WTC11 (cell line): ENCODE measurements at regions not wholly inside any gene's neighbourhood (a gene's known extent, or its start where the extent isn't known, plus 50 kb on each side); places are given as distances from the start of the nearest gene placed in this dataset.
"Not testable (repeated sequence)": the region's sequence is repeated elsewhere in the genome, so short reads cannot be mapped to it uniquely, and the experiment has no call there.

Source experiments
- ATAC-seq: fragments of 200-7000 bp; cut with Tn5 transposase; 2 replicates; pipeline ENCODE4 v1.10.0; 2021; ENCODE audit warnings: mild to moderate bottlenecking, moderate library complexity
- CTCF ChIA-PET: fragments of 300-600 bp; sonication (Branson Sonifier 250); formaldehyde crosslinking; loops from one replicate; lab custom pipeline; 2021; ENCODE audit warnings: antibody characterized with exemption; lab: Charles Lee
- POLR2A ChIA-PET: fragments of 350-600 bp; sonication (Branson Sonifier 250); formaldehyde crosslinking; loops from one replicate; lab custom pipeline; 2021; ENCODE audit warnings: antibody characterized with exemption; lab: Charles Lee
- DNase-seq: peaks from one replicate; pipeline ENCODE4 v3.0.0; 2021; ENCODE audit warnings: low spot score
- H3K27ac Mint-ChIP-seq: 2 replicates; pipeline ENCODE4 v1.8.0; 2021; ENCODE audit warnings: mixed read lengths
- H3K27me3 Mint-ChIP-seq: 2 replicates; pipeline ENCODE4 v1.8.0; 2021; ENCODE audit warnings: low read depth, mild to moderate bottlenecking, moderate library complexity, mixed read lengths
- H3K36me3 Mint-ChIP-seq: 2 replicates; pipeline ENCODE4 v1.8.0; 2021; ENCODE audit warnings: mixed read lengths
- H3K4me1 Mint-ChIP-seq: 2 replicates; pipeline ENCODE4 v1.8.0; 2022; ENCODE audit warnings: mixed read lengths
- H3K4me3 Mint-ChIP-seq: 2 replicates; pipeline ENCODE4 v1.8.0; 2021; ENCODE audit warnings: mild to moderate bottlenecking, moderate library complexity, mixed read lengths
- H3K9me3 Mint-ChIP-seq: 2 replicates; pipeline ENCODE4 v1.8.0; 2021; ENCODE audit warnings: mixed read lengths
- GTF2I ChIP-seq: fragments of 250-450 bp; sonication (Bioruptor Pico); conservative IDR thresholded peaks from 2 replicates; pipeline ENCODE4 v1.4.0; 2021; ENCODE audit warnings: mild to moderate bottlenecking
- NR2C2 ChIP-seq: sonication (generic); formaldehyde crosslinking; IDR thresholded peaks from 2 replicates; pipeline ENCODE4 v1.8.0; 2022; ENCODE audit warnings: mild to moderate bottlenecking, missing genetic modification reagents
- OVOL2 ChIP-seq: fragments of 250-450 bp; sonication (Bioruptor Pico); IDR thresholded peaks from 2 replicates; pipeline ENCODE4 v1.9.0; 2021; ENCODE audit warnings: mild to moderate bottlenecking, borderline replicate concordance
- SMAD4 ChIP-seq: sonication (generic); formaldehyde crosslinking; IDR thresholded peaks from 2 replicates; pipeline ENCODE4 v1.8.0; 2022; ENCODE audit warnings: mild to moderate bottlenecking, missing genetic modification reagents
- TEAD4 ChIP-seq: sonication (generic); formaldehyde crosslinking; IDR thresholded peaks from 2 replicates; pipeline ENCODE4 v1.8.0; 2022; ENCODE audit warnings: mild to moderate bottlenecking, missing genetic modification reagents
- ZNF396 ChIP-seq: fragments of 250-450 bp; sonication (Bioruptor Pico); IDR thresholded peaks from 2 replicates; pipeline ENCODE4 v1.8.0; 2021; ENCODE audit warnings: mild to moderate bottlenecking, moderate library complexity, borderline replicate concordance
- ZNF671 ChIP-seq: fragments of 250-450 bp; sonication (Bioruptor Pico); IDR thresholded peaks from 2 replicates; pipeline ENCODE4 v1.8.0; 2021; ENCODE audit warnings: mild to moderate bottlenecking
- TF ChIP-seq, protein P1 (sequence below): sonication (generic); formaldehyde crosslinking; IDR thresholded peaks from 2 replicates; pipeline ENCODE4 v1.8.1; 2022; ENCODE audit warnings: low read depth, missing genetic modification reagents, borderline replicate concordance
- TF ChIP-seq, protein P2 (sequence below): sonication (generic); formaldehyde crosslinking; IDR thresholded peaks from 2 replicates; pipeline ENCODE4 v1.8.0; 2022; ENCODE audit warnings: mild to moderate bottlenecking, missing genetic modification reagents
- TF ChIP-seq, protein P3 (sequence below): sonication (generic); formaldehyde crosslinking; IDR thresholded peaks from 2 replicates; pipeline ENCODE4 v1.8.1; 2023; ENCODE audit warnings: mild to moderate bottlenecking, moderate library complexity, missing genetic modification reagents
- TF ChIP-seq, protein P4 (sequence below): sonication (generic); formaldehyde crosslinking; IDR thresholded peaks from 2 replicates; pipeline ENCODE4 v1.8.1; 2023; ENCODE audit warnings: mild to moderate bottlenecking, missing genetic modification reagents
- TF ChIP-seq, protein P5 (sequence below): fragments of 250-450 bp; sonication (Bioruptor Pico); IDR thresholded peaks from 2 replicates; pipeline ENCODE4 v1.9.0; 2021; ENCODE audit warnings: mild to moderate bottlenecking, borderline replicate concordance
- TF ChIP-seq, protein P6 (sequence below): sonication (generic); formaldehyde crosslinking; IDR thresholded peaks from 2 replicates; pipeline ENCODE4 v1.8.0; 2023; ENCODE audit warnings: missing genetic modification reagents, mild to moderate bottlenecking, borderline replicate concordance
- TF ChIP-seq, protein P7 (sequence below): sonication (generic); formaldehyde crosslinking; IDR thresholded peaks from 2 replicates; pipeline ENCODE4 v1.8.1; 2022; ENCODE audit warnings: mild to moderate bottlenecking, missing genetic modification reagents, moderate library complexity, borderline replicate concordance
- TF ChIP-seq, protein P8 (sequence below): sonication (generic); formaldehyde crosslinking; IDR thresholded peaks from 2 replicates; pipeline ENCODE4 v1.8.0; 2022; ENCODE audit warnings: mild to moderate bottlenecking, missing genetic modification reagents

DNA sequence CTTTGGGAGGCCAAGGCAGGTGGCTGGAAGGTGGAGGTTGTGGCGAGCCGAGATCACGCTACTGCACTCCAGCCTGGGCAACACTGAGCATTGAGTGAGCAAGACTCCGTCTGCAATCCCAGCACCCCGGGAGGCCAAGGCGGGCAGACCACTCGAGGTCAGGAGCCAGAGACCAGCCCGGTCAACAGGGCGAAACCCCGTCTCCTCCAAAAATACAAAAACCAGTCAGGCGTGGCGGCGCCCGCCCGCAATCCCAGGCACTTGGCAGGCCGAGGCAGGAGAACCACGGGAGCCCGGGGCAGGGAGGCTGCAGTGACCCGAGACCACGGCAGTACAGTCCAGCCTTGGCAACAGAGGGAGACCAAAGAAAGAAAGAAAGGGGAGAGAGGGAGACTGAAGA lies 83.5 kb upstream of the TFPI start:
- CTCF ChIA-PET, H3K27ac Mint-ChIP-seq, H3K27me3 Mint-ChIP-seq, DNase-seq, POLR2A ChIA-PET, ATAC-seq, H3K4me1 Mint-ChIP-seq, H3K4me3 Mint-ChIP-seq: not testable (repeated sequence)
- H3K9me3 Mint-ChIP-seq, result peaks cover 41% of the 10 kb centered on the region
- H3K36me3 Mint-ChIP-seq, result peaks cover 37% of the 10 kb centered on the region

DNA sequence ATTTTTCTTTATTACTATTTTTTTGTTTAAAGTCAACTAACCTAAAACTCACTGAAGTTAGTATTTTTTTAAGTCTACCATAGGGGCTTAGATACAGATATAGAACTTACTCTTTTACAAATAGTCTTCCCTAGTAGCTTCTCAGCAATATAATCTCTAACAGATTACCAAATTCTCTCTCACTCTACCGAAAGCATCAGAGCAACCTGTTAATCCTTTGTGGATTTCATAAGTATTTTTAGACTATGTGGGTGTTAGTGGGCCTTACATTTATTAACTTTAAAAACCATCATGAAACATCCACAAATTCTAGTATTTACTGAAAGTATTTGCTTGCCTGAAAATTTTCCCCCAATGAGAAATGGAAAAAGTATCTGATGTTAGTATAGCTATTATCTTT lies 84.6 kb upstream of the TFPI start:
- ChIA-PET CTCF (no interaction called here), POLR2A (no interaction called here)
- no peak for ATAC-seq
- Mint-ChIP-seq H3K9me3 (peaks cover 41% of the 10 kb centered on the region), H3K4me3 (no peak overlapping the region), H3K27ac (no peak overlapping the region), H3K36me3 (peaks cover 37% of the 10 kb centered on the region), H3K27me3 (peaks cover 6% of the 10 kb centered on the region; the same call in 1 of the 2 replicates), H3K4me1 (peaks cover 3% of the 10 kb centered on the region; the same call in 1 of the 2 replicates)
- DNase-seq, result no peak
- TF ChIP-seq SMAD4 (CRISPR knock-in tag) (no peak), TEAD4 (no peak), NR2C2 (no peak), OVOL2 (CRISPR knock-in tag) (no peak), ZNF671 (CRISPR knock-in tag) (no peak), GTF2I (no peak), ZNF396 (CRISPR knock-in tag) (no peak)
- TF ChIP-seq, protein P1, sequence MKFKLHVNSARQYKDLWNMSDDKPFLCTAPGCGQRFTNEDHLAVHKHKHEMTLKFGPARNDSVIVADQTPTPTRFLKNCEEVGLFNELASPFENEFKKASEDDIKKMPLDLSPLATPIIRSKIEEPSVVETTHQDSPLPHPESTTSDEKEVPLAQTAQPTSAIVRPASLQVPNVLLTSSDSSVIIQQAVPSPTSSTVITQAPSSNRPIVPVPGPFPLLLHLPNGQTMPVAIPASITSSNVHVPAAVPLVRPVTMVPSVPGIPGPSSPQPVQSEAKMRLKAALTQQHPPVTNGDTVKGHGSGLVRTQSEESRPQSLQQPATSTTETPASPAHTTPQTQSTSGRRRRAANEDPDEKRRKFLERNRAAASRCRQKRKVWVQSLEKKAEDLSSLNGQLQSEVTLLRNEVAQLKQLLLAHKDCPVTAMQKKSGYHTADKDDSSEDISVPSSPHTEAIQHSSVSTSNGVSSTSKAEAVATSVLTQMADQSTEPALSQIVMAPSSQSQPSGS (CRISPR knock-in tag), result no peak
- TF ChIP-seq, protein P2, sequence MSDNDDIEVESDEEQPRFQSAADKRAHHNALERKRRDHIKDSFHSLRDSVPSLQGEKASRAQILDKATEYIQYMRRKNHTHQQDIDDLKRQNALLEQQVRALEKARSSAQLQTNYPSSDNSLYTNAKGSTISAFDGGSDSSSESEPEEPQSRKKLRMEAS (CRISPR knock-in tag), result no peak
- TF ChIP-seq, protein P3, sequence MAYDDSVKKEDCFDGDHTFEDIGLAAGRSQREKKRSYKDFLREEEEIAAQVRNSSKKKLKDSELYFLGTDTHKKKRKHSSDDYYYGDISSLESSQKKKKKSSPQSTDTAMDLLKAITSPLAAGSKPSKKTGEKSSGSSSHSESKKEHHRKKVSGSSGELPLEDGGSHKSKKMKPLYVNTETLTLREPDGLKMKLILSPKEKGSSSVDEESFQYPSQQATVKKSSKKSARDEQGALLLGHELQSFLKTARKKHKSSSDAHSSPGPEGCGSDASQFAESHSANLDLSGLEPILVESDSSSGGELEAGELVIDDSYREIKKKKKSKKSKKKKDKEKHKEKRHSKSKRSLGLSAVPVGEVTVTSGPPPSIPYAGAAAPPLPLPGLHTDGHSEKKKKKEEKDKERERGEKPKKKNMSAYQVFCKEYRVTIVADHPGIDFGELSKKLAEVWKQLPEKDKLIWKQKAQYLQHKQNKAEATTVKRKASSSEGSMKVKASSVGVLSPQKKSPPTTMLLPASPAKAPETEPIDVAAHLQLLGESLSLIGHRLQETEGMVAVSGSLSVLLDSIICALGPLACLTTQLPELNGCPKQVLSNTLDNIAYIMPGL (CRISPR knock-in tag), result no peak
- TF ChIP-seq, protein P4, sequence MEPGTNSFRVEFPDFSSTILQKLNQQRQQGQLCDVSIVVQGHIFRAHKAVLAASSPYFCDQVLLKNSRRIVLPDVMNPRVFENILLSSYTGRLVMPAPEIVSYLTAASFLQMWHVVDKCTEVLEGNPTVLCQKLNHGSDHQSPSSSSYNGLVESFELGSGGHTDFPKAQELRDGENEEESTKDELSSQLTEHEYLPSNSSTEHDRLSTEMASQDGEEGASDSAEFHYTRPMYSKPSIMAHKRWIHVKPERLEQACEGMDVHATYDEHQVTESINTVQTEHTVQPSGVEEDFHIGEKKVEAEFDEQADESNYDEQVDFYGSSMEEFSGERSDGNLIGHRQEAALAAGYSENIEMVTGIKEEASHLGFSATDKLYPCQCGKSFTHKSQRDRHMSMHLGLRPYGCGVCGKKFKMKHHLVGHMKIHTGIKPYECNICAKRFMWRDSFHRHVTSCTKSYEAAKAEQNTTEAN (CRISPR knock-in tag), result no peak
- TF ChIP-seq, protein P5, sequence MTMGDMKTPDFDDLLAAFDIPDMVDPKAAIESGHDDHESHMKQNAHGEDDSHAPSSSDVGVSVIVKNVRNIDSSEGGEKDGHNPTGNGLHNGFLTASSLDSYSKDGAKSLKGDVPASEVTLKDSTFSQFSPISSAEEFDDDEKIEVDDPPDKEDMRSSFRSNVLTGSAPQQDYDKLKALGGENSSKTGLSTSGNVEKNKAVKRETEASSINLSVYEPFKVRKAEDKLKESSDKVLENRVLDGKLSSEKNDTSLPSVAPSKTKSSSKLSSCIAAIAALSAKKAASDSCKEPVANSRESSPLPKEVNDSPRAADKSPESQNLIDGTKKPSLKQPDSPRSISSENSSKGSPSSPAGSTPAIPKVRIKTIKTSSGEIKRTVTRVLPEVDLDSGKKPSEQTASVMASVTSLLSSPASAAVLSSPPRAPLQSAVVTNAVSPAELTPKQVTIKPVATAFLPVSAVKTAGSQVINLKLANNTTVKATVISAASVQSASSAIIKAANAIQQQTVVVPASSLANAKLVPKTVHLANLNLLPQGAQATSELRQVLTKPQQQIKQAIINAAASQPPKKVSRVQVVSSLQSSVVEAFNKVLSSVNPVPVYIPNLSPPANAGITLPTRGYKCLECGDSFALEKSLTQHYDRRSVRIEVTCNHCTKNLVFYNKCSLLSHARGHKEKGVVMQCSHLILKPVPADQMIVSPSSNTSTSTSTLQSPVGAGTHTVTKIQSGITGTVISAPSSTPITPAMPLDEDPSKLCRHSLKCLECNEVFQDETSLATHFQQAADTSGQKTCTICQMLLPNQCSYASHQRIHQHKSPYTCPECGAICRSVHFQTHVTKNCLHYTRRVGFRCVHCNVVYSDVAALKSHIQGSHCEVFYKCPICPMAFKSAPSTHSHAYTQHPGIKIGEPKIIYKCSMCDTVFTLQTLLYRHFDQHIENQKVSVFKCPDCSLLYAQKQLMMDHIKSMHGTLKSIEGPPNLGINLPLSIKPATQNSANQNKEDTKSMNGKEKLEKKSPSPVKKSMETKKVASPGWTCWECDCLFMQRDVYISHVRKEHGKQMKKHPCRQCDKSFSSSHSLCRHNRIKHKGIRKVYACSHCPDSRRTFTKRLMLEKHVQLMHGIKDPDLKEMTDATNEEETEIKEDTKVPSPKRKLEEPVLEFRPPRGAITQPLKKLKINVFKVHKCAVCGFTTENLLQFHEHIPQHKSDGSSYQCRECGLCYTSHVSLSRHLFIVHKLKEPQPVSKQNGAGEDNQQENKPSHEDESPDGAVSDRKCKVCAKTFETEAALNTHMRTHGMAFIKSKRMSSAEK (CRISPR knock-in tag), result no peak
- TF ChIP-seq, protein P6, sequence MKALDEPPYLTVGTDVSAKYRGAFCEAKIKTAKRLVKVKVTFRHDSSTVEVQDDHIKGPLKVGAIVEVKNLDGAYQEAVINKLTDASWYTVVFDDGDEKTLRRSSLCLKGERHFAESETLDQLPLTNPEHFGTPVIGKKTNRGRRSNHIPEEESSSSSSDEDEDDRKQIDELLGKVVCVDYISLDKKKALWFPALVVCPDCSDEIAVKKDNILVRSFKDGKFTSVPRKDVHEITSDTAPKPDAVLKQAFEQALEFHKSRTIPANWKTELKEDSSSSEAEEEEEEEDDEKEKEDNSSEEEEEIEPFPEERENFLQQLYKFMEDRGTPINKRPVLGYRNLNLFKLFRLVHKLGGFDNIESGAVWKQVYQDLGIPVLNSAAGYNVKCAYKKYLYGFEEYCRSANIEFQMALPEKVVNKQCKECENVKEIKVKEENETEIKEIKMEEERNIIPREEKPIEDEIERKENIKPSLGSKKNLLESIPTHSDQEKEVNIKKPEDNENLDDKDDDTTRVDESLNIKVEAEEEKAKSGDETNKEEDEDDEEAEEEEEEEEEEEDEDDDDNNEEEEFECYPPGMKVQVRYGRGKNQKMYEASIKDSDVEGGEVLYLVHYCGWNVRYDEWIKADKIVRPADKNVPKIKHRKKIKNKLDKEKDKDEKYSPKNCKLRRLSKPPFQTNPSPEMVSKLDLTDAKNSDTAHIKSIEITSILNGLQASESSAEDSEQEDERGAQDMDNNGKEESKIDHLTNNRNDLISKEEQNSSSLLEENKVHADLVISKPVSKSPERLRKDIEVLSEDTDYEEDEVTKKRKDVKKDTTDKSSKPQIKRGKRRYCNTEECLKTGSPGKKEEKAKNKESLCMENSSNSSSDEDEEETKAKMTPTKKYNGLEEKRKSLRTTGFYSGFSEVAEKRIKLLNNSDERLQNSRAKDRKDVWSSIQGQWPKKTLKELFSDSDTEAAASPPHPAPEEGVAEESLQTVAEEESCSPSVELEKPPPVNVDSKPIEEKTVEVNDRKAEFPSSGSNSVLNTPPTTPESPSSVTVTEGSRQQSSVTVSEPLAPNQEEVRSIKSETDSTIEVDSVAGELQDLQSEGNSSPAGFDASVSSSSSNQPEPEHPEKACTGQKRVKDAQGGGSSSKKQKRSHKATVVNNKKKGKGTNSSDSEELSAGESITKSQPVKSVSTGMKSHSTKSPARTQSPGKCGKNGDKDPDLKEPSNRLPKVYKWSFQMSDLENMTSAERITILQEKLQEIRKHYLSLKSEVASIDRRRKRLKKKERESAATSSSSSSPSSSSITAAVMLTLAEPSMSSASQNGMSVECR (CRISPR knock-in tag), result no peak
- TF ChIP-seq, protein P7, sequence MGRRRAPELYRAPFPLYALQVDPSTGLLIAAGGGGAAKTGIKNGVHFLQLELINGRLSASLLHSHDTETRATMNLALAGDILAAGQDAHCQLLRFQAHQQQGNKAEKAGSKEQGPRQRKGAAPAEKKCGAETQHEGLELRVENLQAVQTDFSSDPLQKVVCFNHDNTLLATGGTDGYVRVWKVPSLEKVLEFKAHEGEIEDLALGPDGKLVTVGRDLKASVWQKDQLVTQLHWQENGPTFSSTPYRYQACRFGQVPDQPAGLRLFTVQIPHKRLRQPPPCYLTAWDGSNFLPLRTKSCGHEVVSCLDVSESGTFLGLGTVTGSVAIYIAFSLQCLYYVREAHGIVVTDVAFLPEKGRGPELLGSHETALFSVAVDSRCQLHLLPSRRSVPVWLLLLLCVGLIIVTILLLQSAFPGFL (CRISPR knock-in tag), result no peak
- TF ChIP-seq, protein P8, sequence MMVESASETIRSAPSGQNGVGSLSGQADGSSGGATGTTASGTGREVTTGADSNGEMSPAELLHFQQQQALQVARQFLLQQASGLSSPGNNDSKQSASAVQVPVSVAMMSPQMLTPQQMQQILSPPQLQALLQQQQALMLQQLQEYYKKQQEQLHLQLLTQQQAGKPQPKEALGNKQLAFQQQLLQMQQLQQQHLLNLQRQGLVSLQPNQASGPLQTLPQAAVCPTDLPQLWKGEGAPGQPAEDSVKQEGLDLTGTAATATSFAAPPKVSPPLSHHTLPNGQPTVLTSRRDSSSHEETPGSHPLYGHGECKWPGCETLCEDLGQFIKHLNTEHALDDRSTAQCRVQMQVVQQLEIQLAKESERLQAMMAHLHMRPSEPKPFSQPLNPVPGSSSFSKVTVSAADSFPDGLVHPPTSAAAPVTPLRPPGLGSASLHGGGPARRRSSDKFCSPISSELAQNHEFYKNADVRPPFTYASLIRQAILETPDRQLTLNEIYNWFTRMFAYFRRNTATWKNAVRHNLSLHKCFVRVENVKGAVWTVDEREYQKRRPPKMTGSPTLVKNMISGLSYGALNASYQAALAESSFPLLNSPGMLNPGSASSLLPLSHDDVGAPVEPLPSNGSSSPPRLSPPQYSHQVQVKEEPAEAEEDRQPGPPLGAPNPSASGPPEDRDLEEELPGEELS (CRISPR knock-in tag), result no peak
